Activated CD4-positive, alpha-beta T cell treated with anti-CD3 and anti-CD28 coated beads, Interleukin-2, amount 50 U/mL, for 16 hours (primary cell): ENCODE measurements at regions not wholly inside any gene's neighbourhood (a gene's known extent, or its start where the extent isn't known, plus 50 kb on each side); places are given as distances from the start of the nearest gene placed in this dataset.

Experiments used
- DNase-seq: peaks from one replicate; pipeline ENCODE4 v3.0.0-alpha.2; 2020

GRCh38 chr2:146939991-146940685 is 904.7 kb upstream of the ACVR2A start:
- no peak for DNase-seq

GRCh38 chr2:146934921-146935320 is 909.9 kb upstream of the ACVR2A start:
- no peak for DNase-seq

GRCh38 chr2:146931109-146931508 is 913.7 kb upstream of the ACVR2A start:
- DNase-seq, result no peak

- DNase-seq, result no peak
Observed at GRCh38 chr2:146927080-146927711, 917.6 kb upstream of the ACVR2A start.

GRCh38 chr2:146918280-146918679 is 926.5 kb upstream of the ACVR2A start:
- no peak for DNase-seq

GRCh38 chr2:146917431-146918042 is 927.3 kb upstream of the ACVR2A start:
- DNase-seq, result no peak

- no peak for DNase-seq
Observed at GRCh38 chr2:146916914-146917313, 927.9 kb upstream of the ACVR2A start.

GRCh38 chr2:146913476-146913875 is 931.4 kb upstream of the ACVR2A start:
- DNase-seq, result no peak

GRCh38 chr2:146912536-146912935 is 932.3 kb upstream of the ACVR2A start:
- DNase-seq, result no peak

- no peak for DNase-seq
Observed at GRCh38 chr2:146908776-146909175, 936.1 kb upstream of the ACVR2A start.

- DNase-seq, result no peak
Observed at GRCh38 chr2:146898083-146898482, 946.7 kb upstream of the ACVR2A start.

GRCh38 chr2:146894514-146894913 is 950.3 kb upstream of the ACVR2A start:
- no peak for DNase-seq

GRCh38 chr2:146893500-146894041 is 951.3 kb upstream of the ACVR2A start:
- no peak for DNase-seq

GRCh38 chr2:146890491-146890890 is 954.3 kb upstream of the ACVR2A start:
- no peak for DNase-seq

GRCh38 chr2:146879882-146880281 is 964.9 kb upstream of the ACVR2A start:
- DNase-seq, result no peak

GRCh38 chr2:146874260-146874658 is 970.6 kb upstream of the ACVR2A start:
- DNase-seq, result no peak

GRCh38 chr2:146873646-146874259 is 971.1 kb upstream of the ACVR2A start:
- no peak for DNase-seq

- no peak for DNase-seq
Observed at GRCh38 chr2:146873056-146873455, 971.8 kb upstream of the ACVR2A start.

- no peak for DNase-seq
Observed at GRCh38 chr2:146870691-146871090, 974.1 kb upstream of the ACVR2A start.

- no peak for DNase-seq
Observed at GRCh38 chr2:146869328-146869727, 975.5 kb upstream of the ACVR2A start.

GRCh38 chr2:146868051-146868450 is 976.8 kb upstream of the ACVR2A start:
- no peak for DNase-seq

GRCh38 chr2:146867477-146867986 is 977.3 kb upstream of the ACVR2A start:
- no peak for DNase-seq

GRCh38 chr2:146853741-146854444 is 990.9 kb upstream of the ACVR2A start:
- DNase-seq, result no peak
